Heart right ventricle (tissue), 16 donors: ENCODE measurements at regions not wholly inside any gene's neighbourhood (a gene's known extent, or its start where the extent isn't known, plus 50 kb on each side); places are given as distances from the start of the nearest gene placed in this dataset.

Experiments used
- ATAC-seq, 8 donors: fragments of 200-7000 bp; cut with Tn5 transposase; one replicate each; pipeline ENCODE4 v1.9.1; 2020; ENCODE audit warnings: mild to moderate bottlenecking in 8 of 8, moderate library complexity in 8 of 8, moderate number of reproducible peaks in 1 of 8
- DNase-seq, 2 donors: peaks; one replicate each; pipeline ENCODE4 v3.0.0-alpha.2; 2020
- H3K27ac ChIP-seq, 10 donors: fragments of 200-600 bp; sonication (generic) in 2 of 10; one replicate each; pipeline versions ENCODE4 v1.5.0 to v1.8.0; 2020 to 2022; ENCODE audit warnings: mild to moderate bottlenecking in 3 of 10
- H3K27me3 ChIP-seq, 7 donors: fragments of 200-600 bp; one replicate each; pipeline ENCODE4 v1.8.0; 2021 to 2022; ENCODE audit warnings: mild to moderate bottlenecking in 2 of 7
- H3K36me3 ChIP-seq, 9 donors: fragments of 200-600 bp; sonication (generic) in 1 of 9; one replicate each; pipeline versions ENCODE4 v1.5.0 to v1.8.0; 2020 to 2022; ENCODE audit warnings: mild to moderate bottlenecking in 2 of 9
- H3K4me1 ChIP-seq, 9 donors: fragments of 200-600 bp; sonication (generic) in 1 of 9; one replicate each; pipeline versions ENCODE4 v1.5.0 to v1.8.0; 2020 to 2022; ENCODE audit warnings: mild to moderate bottlenecking in 4 of 9
- H3K4me3 ChIP-seq, 10 donors: fragments of 200-600 bp; sonication (generic) in 2 of 10; one replicate each; pipeline versions ENCODE4 v1.5.0 to v1.8.0; 2020 to 2022; ENCODE audit warnings: mild to moderate bottlenecking in 7 of 10, moderate library complexity in 2 of 10
- H3K9me3 ChIP-seq, 11 donors: fragments of 200-600 bp in 10 of 11; sonication (generic) in 2 of 11; one replicate each; pipeline versions ENCODE4 v1.5.0 to v1.8.0; 2013 to 2022; ENCODE audit warnings: mild to moderate bottlenecking in 2 of 11, control low read depth in 1 of 11, moderate library complexity in 1 of 11
- CTCF ChIP-seq, 9 donors: fragments of 200-600 bp; sonication (generic) in 2 of 9; IDR thresholded peaks; one replicate each; pipeline versions ENCODE4 v1.5.0 to v1.8.0; 2021 to 2022; ENCODE audit warnings: antibody characterized with exemption in 9 of 9, mild to moderate bottlenecking in 5 of 9, moderate library complexity in 1 of 9
- WGBS, 2 donors: extraction: QIAGEN DNeasy Blood & Tissue Kit; methylation state at CpG; one replicate each; pipeline ENCODE4 v1.1.7; 2013; ENCODE audit warnings: inconsistent platforms in 1 of 2; 5-methylcytosine and 5-hydroxymethylcytosine counted together
- intact Hi-C, 10 donors: fragments of 100-400 bp; cut with DNase I; formaldehyde crosslinking; loops; one replicate each; pipeline versions ENCODE4 v1.11.1 to v1.14.2; 2022
- donor health status: Arrhythmogenic right ventricular cardiomyopathy.
- donor health status: ischemic (EF 13 %, LVEDD 7.1; RV severe dilation, severe dysfunction).
- donor health status: healthy with polysubstance abuse.
- donor health status: DM: no; HTN: yes; CAD: no.
- donor health status: DM: no; HTN: no; CAD: no.
- donor health status: ischemic (EF 25% LVEDD 6.9; RV normal size, moderate dysfunction).
- donor health status: ischemic (EF 25% LVEDD 5.7; RV mildly dilated, moderate dysfunction).
- donor health status: healthy.
- donor health status: DM: yes; HTN: yes; CAD: no.
- donor health status: Ischemic cardiomyopathy.
- donor health status: ischemic (EF 35%, LVEDD 5.7; RV mildly dilated, moderate dysfunction).
- donor health status: nonischemic (EF 11% LVEDD 7.7; RV severe dilation, severe dysfunction).
- donor health status: DM: yes; HTN: yes; CAD: no.
- donor health status: PGD.
- donor health status: ischemic (EF 29% LVEDD 5.4; RV normal size, mild dysfunction).
- donor health status: nonischemic (EF 23%, LVEDD 6.1; RV moderate dilation, normal function).

GRCh38 chr13:109995578-109995977 is 209.2 kb upstream of the IRS2 start:
- H3K9me3 ChIP-seq = no peaks in the 10 kb centered on the region
- H3K4me3 ChIP-seq = no peak overlapping the region
- H3K27me3 ChIP-seq = peaks cover 0 to 5% (median 0%) of the 10 kb centered on the region in 7 donors
- DNase-seq (no peak), ATAC-seq (no peak)
- peaks cover 0 to 17% (median 0%) of the 10 kb centered on the region in 9 donors for H3K4me1 ChIP-seq
- no peaks in the 10 kb centered on the region for H3K36me3 ChIP-seq
- H3K27ac ChIP-seq = no peak overlapping the region
- intact Hi-C loops = no loop called here
- no peak for TF ChIP-seq CTCF (IDR thresholded peaks at IDR 0.05)
- 92 to 99% methylated on average over 2 of the region's 2 CpGs for WGBS, 2 donors

GRCh38 chr13:109990296-109990695 is 203.9 kb upstream of the IRS2 start:
- H3K4me1 ChIP-seq = no peaks in the 10 kb centered on the region
- H3K4me3 ChIP-seq = no peak overlapping the region
- H3K36me3 ChIP-seq = no peaks in the 10 kb centered on the region
- WGBS, 2 donors = 88 to 92% methylated on average over 6 of the region's 6 CpGs
- no peaks in the 10 kb centered on the region for H3K27me3 ChIP-seq
- no peaks in the 10 kb centered on the region for H3K9me3 ChIP-seq
- ATAC-seq (no peak), DNase-seq (no peak)
- intact Hi-C loops = no loop called here
- TF ChIP-seq CTCF (IDR thresholded peaks at IDR 0.05) = no peak
- no peak overlapping the region for H3K27ac ChIP-seq

- Histone ChIP-seq H3K4me3 (no peak overlapping the region), H3K27ac (no peak overlapping the region), H3K36me3 (no peaks in the 10 kb centered on the region), H3K27me3 (no peaks in the 10 kb centered on the region), H3K9me3 (no peaks in the 10 kb centered on the region), H3K4me1 (no peaks in the 10 kb centered on the region)
- intact Hi-C loops = no loop called here
- ATAC-seq (no peak), DNase-seq (no peak)
- WGBS, 2 donors = 86 to 94% methylated on average over 3 of the region's 3 CpGs
- no peak for TF ChIP-seq CTCF (IDR thresholded peaks at IDR 0.05)
Measured at GRCh38 chr13:109989686-109990085, 203.3 kb upstream of the IRS2 start.

- Histone ChIP-seq H3K4me1 (no peaks in the 10 kb centered on the region), H3K4me3 (no peak overlapping the region), H3K27me3 (no peaks in the 10 kb centered on the region), H3K36me3 (no peaks in the 10 kb centered on the region), H3K27ac (no peak overlapping the region), H3K9me3 (no peaks in the 10 kb centered on the region)
- no peak for DNase-seq
- WGBS, 2 donors = 83 to 86% methylated on average over 4 of the region's 4 CpGs
- ATAC-seq = no peak
- no peak for TF ChIP-seq CTCF (IDR thresholded peaks at IDR 0.05)
- intact Hi-C loops = no loop called here
Measured at GRCh38 chr13:109989155-109989554, 202.8 kb upstream of the IRS2 start.

GRCh38 chr13:109986851-109987250 is 200.5 kb upstream of the IRS2 start:
- ATAC-seq (no peak), DNase-seq (no peak)
- Histone ChIP-seq H3K36me3 (no peaks in the 10 kb centered on the region), H3K27me3 (peaks cover 0 to 4% (median 0%) of the 10 kb centered on the region in 7 donors), H3K4me1 (no peaks in the 10 kb centered on the region), H3K27ac (no peak overlapping the region), H3K9me3 (no peaks in the 10 kb centered on the region), H3K4me3 (no peak overlapping the region)
- intact Hi-C loops = no loop called here
- WGBS, 2 donors = 94 to 98% methylated on average over 1 of the region's 1 CpG
- no peak for TF ChIP-seq CTCF (IDR thresholded peaks at IDR 0.05)
